Heart right ventricle (tissue), 16 donors: ENCODE measurements at regions not wholly inside any gene's neighbourhood (a gene's known extent, or its start where the extent isn't known, plus 50 kb on each side); places are given as distances from the start of the nearest gene placed in this dataset.

Experiments used
- ATAC-seq, 8 donors: fragments of 200-7000 bp; cut with Tn5 transposase; one replicate each; pipeline ENCODE4 v1.9.1; 2020; ENCODE audit warnings: mild to moderate bottlenecking in 8 of 8, moderate library complexity in 8 of 8, moderate number of reproducible peaks in 1 of 8
- DNase-seq, 2 donors: peaks; one replicate each; pipeline ENCODE4 v3.0.0-alpha.2; 2020
- H3K27ac ChIP-seq, 10 donors: fragments of 200-600 bp; sonication (generic) in 2 of 10; one replicate each; pipeline versions ENCODE4 v1.5.0 to v1.8.0; 2020 to 2022; ENCODE audit warnings: mild to moderate bottlenecking in 3 of 10
- H3K27me3 ChIP-seq, 7 donors: fragments of 200-600 bp; one replicate each; pipeline ENCODE4 v1.8.0; 2021 to 2022; ENCODE audit warnings: mild to moderate bottlenecking in 2 of 7
- H3K36me3 ChIP-seq, 9 donors: fragments of 200-600 bp; sonication (generic) in 1 of 9; one replicate each; pipeline versions ENCODE4 v1.5.0 to v1.8.0; 2020 to 2022; ENCODE audit warnings: mild to moderate bottlenecking in 2 of 9
- H3K4me1 ChIP-seq, 9 donors: fragments of 200-600 bp; sonication (generic) in 1 of 9; one replicate each; pipeline versions ENCODE4 v1.5.0 to v1.8.0; 2020 to 2022; ENCODE audit warnings: mild to moderate bottlenecking in 4 of 9
- H3K4me3 ChIP-seq, 10 donors: fragments of 200-600 bp; sonication (generic) in 2 of 10; one replicate each; pipeline versions ENCODE4 v1.5.0 to v1.8.0; 2020 to 2022; ENCODE audit warnings: mild to moderate bottlenecking in 7 of 10, moderate library complexity in 2 of 10
- H3K9me3 ChIP-seq, 11 donors: fragments of 200-600 bp in 10 of 11; sonication (generic) in 2 of 11; one replicate each; pipeline versions ENCODE4 v1.5.0 to v1.8.0; 2013 to 2022; ENCODE audit warnings: mild to moderate bottlenecking in 2 of 11, control low read depth in 1 of 11, moderate library complexity in 1 of 11
- WGBS, 2 donors: extraction: QIAGEN DNeasy Blood & Tissue Kit; methylation state at CpG; one replicate each; pipeline ENCODE4 v1.1.7; 2013; ENCODE audit warnings: inconsistent platforms in 1 of 2; 5-methylcytosine and 5-hydroxymethylcytosine counted together
- intact Hi-C, 10 donors: fragments of 100-400 bp; cut with DNase I; formaldehyde crosslinking; loops; one replicate each; pipeline versions ENCODE4 v1.11.1 to v1.14.2; 2022
- TF ChIP-seq, protein P1 (sequence below), 9 donors: fragments of 200-600 bp; sonication (generic) in 2 of 9; IDR thresholded peaks; one replicate each; pipeline versions ENCODE4 v1.5.0 to v1.8.0; 2021 to 2022; ENCODE audit warnings: antibody characterized with exemption in 9 of 9, mild to moderate bottlenecking in 5 of 9, moderate library complexity in 1 of 9
- donor health status: Arrhythmogenic right ventricular cardiomyopathy.
- donor health status: ischemic (EF 13 %, LVEDD 7.1; RV severe dilation, severe dysfunction).
- donor health status: healthy with polysubstance abuse.
- donor health status: DM: no; HTN: yes; CAD: no.
- donor health status: DM: no; HTN: no; CAD: no.
- donor health status: ischemic (EF 25% LVEDD 6.9; RV normal size, moderate dysfunction).
- donor health status: ischemic (EF 25% LVEDD 5.7; RV mildly dilated, moderate dysfunction).
- donor health status: healthy.
- donor health status: DM: yes; HTN: yes; CAD: no.
- donor health status: Ischemic cardiomyopathy.
- donor health status: ischemic (EF 35%, LVEDD 5.7; RV mildly dilated, moderate dysfunction).
- donor health status: nonischemic (EF 11% LVEDD 7.7; RV severe dilation, severe dysfunction).
- donor health status: DM: yes; HTN: yes; CAD: no.
- donor health status: PGD.
- donor health status: ischemic (EF 29% LVEDD 5.4; RV normal size, mild dysfunction).
- donor health status: nonischemic (EF 23%, LVEDD 6.1; RV moderate dilation, normal function).

DNA sequence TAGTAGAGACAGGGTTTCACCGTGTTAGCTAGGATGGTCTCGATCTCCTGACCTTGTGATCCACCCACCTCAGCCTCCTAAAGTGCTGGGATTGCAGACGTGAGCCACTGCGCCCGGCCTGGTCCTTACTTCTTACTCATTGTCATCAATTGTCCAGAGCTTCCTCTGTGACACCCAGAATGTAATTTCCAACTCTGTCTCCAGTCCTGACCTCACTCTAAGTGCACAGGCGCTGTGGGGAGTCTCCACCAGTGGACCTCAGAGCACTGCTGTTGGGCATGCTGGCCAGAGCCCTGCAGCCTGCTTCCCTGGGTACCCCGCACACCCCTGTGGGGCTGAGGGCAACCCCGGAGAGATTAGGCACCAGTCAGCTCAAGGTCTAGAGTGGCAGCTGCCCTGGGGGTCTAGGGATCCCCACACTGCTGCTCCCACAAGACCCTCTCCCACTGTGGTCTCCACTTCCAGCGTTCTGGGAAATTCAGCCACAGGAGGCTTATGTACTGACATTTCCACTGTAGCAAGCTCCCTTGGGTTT, 1140.3 kb downstream of the TBC1D22A start:
- 77 to 88% methylated on average over 9 of the region's 9 CpGs for WGBS, 2 donors

GRCh38 chr22:47901911-47902310, 1139.5 kb downstream of the TBC1D22A start:
- DNase-seq, result no peak
- Histone ChIP-seq H3K9me3 (peaks cover 0 to 10% (median 0%) of the 10 kb centered on the region in 11 donors), H3K4me3 (no peak overlapping the region), H3K36me3 (no peaks in the 10 kb centered on the region), H3K4me1 (no peaks in the 10 kb centered on the region), H3K27me3 (peaks cover 0 to 12% (median 0%) of the 10 kb centered on the region in 7 donors), H3K27ac (no peak overlapping the region)
- no peak for ATAC-seq
- TF ChIP-seq, protein P1, sequence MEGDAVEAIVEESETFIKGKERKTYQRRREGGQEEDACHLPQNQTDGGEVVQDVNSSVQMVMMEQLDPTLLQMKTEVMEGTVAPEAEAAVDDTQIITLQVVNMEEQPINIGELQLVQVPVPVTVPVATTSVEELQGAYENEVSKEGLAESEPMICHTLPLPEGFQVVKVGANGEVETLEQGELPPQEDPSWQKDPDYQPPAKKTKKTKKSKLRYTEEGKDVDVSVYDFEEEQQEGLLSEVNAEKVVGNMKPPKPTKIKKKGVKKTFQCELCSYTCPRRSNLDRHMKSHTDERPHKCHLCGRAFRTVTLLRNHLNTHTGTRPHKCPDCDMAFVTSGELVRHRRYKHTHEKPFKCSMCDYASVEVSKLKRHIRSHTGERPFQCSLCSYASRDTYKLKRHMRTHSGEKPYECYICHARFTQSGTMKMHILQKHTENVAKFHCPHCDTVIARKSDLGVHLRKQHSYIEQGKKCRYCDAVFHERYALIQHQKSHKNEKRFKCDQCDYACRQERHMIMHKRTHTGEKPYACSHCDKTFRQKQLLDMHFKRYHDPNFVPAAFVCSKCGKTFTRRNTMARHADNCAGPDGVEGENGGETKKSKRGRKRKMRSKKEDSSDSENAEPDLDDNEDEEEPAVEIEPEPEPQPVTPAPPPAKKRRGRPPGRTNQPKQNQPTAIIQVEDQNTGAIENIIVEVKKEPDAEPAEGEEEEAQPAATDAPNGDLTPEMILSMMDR (IDR thresholded peaks at IDR 0.05), result no peak
- 85 to 91% methylated on average over 6 of the region's 6 CpGs for WGBS, 2 donors
- intact Hi-C loops, result no loop called here

More for the DNA sequence above, 1140.3 kb downstream of the TBC1D22A start:
- peaks cover 0 to 12% (median 0%) of the 10 kb centered on the region in 7 donors for H3K27me3 ChIP-seq
- TF ChIP-seq, protein P1 (IDR thresholded peaks at IDR 0.05), result no peak
- DNase-seq, result no peak
- H3K27ac ChIP-seq, result no peak overlapping the region
- ATAC-seq, result no peak
- H3K9me3 ChIP-seq, result peaks cover 0 to 16% (median 0%) of the 10 kb centered on the region in 11 donors
- intact Hi-C loops, result no loop called here
- H3K4me3 ChIP-seq, result no peak overlapping the region
- no peaks in the 10 kb centered on the region for H3K36me3 ChIP-seq
- H3K4me1 ChIP-seq, result no peaks in the 10 kb centered on the region

DNA sequence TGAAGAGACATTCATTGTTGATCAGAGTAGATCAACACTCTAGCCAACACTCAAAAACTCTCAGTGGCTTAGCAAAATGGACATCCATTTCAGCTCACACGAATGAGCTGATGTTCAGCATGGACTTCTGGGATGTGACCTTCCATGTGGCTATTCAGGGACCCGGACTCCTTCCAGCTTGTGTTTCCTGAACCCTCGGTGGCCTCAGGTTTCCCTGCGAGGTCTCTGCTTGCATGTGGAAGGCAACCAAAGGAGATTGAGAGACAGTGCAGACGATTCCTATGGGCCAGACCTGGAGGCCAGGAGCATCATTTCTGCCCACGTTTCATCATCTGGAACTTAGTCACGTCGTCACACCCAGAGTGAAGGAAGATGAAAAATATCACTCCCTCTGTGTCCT, 1137.4 kb downstream of the TBC1D22A start:
- intact Hi-C loops, result no loop called here
- no peak for ATAC-seq
- H3K4me1 ChIP-seq, result no peaks in the 10 kb centered on the region
- no peak for DNase-seq
- H3K27ac ChIP-seq, result no peak overlapping the region
- peaks cover 0 to 12% (median 0%) of the 10 kb centered on the region in 7 donors for H3K27me3 ChIP-seq
- no peak overlapping the region for H3K4me3 ChIP-seq
- WGBS, 2 donors, result 79 to 80% methylated on average over 8 of the region's 8 CpGs
- TF ChIP-seq, protein P1 (IDR thresholded peaks at IDR 0.05), result no peak
- no peaks in the 10 kb centered on the region for H3K36me3 ChIP-seq
- peaks cover 0 to 8% (median 3%) of the 10 kb centered on the region in 11 donors for H3K9me3 ChIP-seq

GRCh38 chr22:47898946-47899345, 1136.5 kb downstream of the TBC1D22A start:
- ATAC-seq (no peak), DNase-seq (no peak)
- Histone ChIP-seq H3K27me3 (peaks cover 0 to 10% (median 0%) of the 10 kb centered on the region in 7 donors), H3K4me1 (no peaks in the 10 kb centered on the region), H3K9me3 (peaks cover 0 to 18% (median 8%) of the 10 kb centered on the region in 11 donors), H3K27ac (no peak overlapping the region), H3K4me3 (no peak overlapping the region), H3K36me3 (no peaks in the 10 kb centered on the region)
- intact Hi-C loops, result no loop called here
- WGBS, 2 donors, result 53 to 82% methylated on average over 3 of the region's 3 CpGs
- TF ChIP-seq, protein P1 (IDR thresholded peaks at IDR 0.05), result no peak
